RWPE2 (cell line): ENCODE measurements at regions not wholly inside any gene's neighbourhood (a gene's known extent, or its start where the extent isn't known, plus 50 kb on each side); places are given as distances from the start of the nearest gene placed in this dataset.

Experiments used
- ATAC-seq: fragments of 200-7000 bp; cut with Tn5 transposase; 3 replicates; pipeline ENCODE4 v1.9.1; 2021; ENCODE audit warnings: low read depth
- DNase-seq: peaks from one replicate; pipeline ENCODE4 v3.0.0-alpha.2; 2020; ENCODE audit warnings: low spot score
- H3K27ac ChIP-seq: fragments of 450-650 bp; 2 replicates; pipeline ENCODE4 v1.5.1; 2017; ENCODE audit warnings: mild to moderate bottlenecking; ENCODE audit not compliant: poor library complexity, severe bottlenecking
- H3K27me3 ChIP-seq: fragments of 250-450 bp; sonication (Bioruptor Pico); 2 replicates; pipeline ENCODE4 v1.5.1; 2021; ENCODE audit warnings: mild to moderate bottlenecking, moderate library complexity; ENCODE audit not compliant: insufficient read depth, poor library complexity, severe bottlenecking
- H3K36me3 ChIP-seq: fragments of 250-450 bp; sonication (Bioruptor Pico); 2 replicates; pipeline ENCODE4 v1.5.1; 2020; ENCODE audit warnings: low read depth, mild to moderate bottlenecking, moderate library complexity
- H3K4me1 ChIP-seq: fragments of 250-450 bp; sonication (Bioruptor Pico); 2 replicates; pipeline ENCODE4 v1.5.1; 2021; ENCODE audit warnings: mild to moderate bottlenecking, moderate library complexity; ENCODE audit not compliant: insufficient read depth, poor library complexity, severe bottlenecking
- H3K4me3 ChIP-seq: fragments of 250-450 bp; sonication (Bioruptor Pico); 2 replicates; pipeline ENCODE4 v1.5.1; 2021; ENCODE audit warnings: mild to moderate bottlenecking, moderate library complexity; ENCODE audit not compliant: severe bottlenecking
- H3K9me3 ChIP-seq: fragments of 250-450 bp; sonication (Bioruptor Pico); 2 replicates; pipeline ENCODE4 v1.5.1; 2021; ENCODE audit warnings: mild to moderate bottlenecking, moderate library complexity; ENCODE audit not compliant: severe bottlenecking
- TF ChIP-seq, protein P1 (sequence below): fragments of 450-650 bp; IDR thresholded peaks from one replicate; pipeline ENCODE4 v1.5.1; 2017; ENCODE audit warnings: mild to moderate bottlenecking, moderate library complexity; ENCODE audit not compliant: poor library complexity, severe bottlenecking

DNA sequence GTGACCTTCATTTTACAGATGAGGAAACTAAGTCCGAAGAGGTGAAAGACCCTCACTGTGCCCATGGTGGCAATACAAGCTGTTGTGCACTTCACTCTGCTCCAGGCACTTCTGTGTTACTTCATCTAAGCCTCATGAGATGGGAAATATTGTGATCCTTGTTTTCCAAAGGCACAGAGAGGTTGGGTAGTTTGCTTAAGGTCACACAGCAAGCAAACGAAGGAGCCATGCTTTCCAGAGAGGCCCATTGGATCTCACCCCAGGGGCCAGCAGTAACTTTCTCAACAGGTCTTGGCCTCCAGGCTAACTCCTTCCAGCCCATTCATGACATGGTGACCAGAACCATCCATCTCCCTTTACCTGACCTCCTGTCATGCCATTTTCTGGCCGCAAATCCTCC, 332.8 kb downstream of the MN1 start:
- Histone ChIP-seq H3K27ac (no peak overlapping the region), H3K27me3 (no peaks in the 10 kb centered on the region), H3K4me1 (peaks cover 7% of the 10 kb centered on the region), H3K9me3 (no peaks in the 10 kb centered on the region), H3K4me3 (no peak overlapping the region), H3K36me3 (no peaks in the 10 kb centered on the region)
- ATAC-seq (no peak), DNase-seq (no peak)
- TF ChIP-seq, protein P1, sequence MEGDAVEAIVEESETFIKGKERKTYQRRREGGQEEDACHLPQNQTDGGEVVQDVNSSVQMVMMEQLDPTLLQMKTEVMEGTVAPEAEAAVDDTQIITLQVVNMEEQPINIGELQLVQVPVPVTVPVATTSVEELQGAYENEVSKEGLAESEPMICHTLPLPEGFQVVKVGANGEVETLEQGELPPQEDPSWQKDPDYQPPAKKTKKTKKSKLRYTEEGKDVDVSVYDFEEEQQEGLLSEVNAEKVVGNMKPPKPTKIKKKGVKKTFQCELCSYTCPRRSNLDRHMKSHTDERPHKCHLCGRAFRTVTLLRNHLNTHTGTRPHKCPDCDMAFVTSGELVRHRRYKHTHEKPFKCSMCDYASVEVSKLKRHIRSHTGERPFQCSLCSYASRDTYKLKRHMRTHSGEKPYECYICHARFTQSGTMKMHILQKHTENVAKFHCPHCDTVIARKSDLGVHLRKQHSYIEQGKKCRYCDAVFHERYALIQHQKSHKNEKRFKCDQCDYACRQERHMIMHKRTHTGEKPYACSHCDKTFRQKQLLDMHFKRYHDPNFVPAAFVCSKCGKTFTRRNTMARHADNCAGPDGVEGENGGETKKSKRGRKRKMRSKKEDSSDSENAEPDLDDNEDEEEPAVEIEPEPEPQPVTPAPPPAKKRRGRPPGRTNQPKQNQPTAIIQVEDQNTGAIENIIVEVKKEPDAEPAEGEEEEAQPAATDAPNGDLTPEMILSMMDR, result no peak

- H3K4me3 ChIP-seq, result no peak overlapping the region
- TF ChIP-seq, protein P1, result no peak
- no peak for ATAC-seq
- H3K36me3 ChIP-seq, result no peaks in the 10 kb centered on the region
- no peak for DNase-seq
- no peaks in the 10 kb centered on the region for H3K9me3 ChIP-seq
- peaks cover 14% of the 10 kb centered on the region for H3K4me1 ChIP-seq
- no peaks in the 10 kb centered on the region for H3K27me3 ChIP-seq
- H3K27ac ChIP-seq, result no peak overlapping the region
These were observed 331.3 kb downstream of the MN1 start for GRCh38 chr22:27470169-27470772.

- Histone ChIP-seq H3K27ac (peak overlapping the region; percentile 99), H3K27me3 (no peaks in the 10 kb centered on the region), H3K36me3 (peaks cover 8% of the 10 kb centered on the region), H3K9me3 (no peaks in the 10 kb centered on the region), H3K4me1 (peaks cover 38% of the 10 kb centered on the region), H3K4me3 (no peak overlapping the region)
- no peak for DNase-seq
- TF ChIP-seq, protein P1, result no peak
- ATAC-seq, result no peak
These were observed 328.6 kb downstream of the MN1 start for GRCh38 chr22:27472975-27473374.

DNA sequence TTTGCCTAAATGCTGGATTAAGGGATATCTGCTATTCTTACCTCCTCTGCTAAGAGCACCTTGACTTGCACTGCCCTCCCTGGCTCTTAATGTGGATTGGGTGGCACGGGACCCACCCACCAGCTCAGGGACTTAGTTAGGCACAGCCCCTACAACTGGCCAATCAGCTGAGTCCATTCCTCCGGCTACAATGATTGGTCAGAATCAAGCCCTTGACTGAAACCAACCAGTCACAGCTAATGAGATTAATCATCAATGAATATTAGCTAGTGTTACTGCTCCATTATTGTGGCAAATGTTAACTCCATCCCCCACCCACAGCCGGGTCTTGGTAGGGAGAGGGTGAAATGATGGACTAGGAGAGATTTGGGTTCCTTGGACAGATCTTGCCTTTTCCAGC, 328.0 kb downstream of the MN1 start:
- ATAC-seq (peak; percentile 58), DNase-seq (peak; percentile 85)
- Histone ChIP-seq H3K9me3 (no peaks in the 10 kb centered on the region), H3K36me3 (peaks cover 8% of the 10 kb centered on the region), H3K27ac (peak overlapping the region; percentile 99), H3K4me3 (peak overlapping the region; percentile 32), H3K4me1 (peaks cover 38% of the 10 kb centered on the region), H3K27me3 (no peaks in the 10 kb centered on the region)
- TF ChIP-seq, protein P1, result no peak

DNA sequence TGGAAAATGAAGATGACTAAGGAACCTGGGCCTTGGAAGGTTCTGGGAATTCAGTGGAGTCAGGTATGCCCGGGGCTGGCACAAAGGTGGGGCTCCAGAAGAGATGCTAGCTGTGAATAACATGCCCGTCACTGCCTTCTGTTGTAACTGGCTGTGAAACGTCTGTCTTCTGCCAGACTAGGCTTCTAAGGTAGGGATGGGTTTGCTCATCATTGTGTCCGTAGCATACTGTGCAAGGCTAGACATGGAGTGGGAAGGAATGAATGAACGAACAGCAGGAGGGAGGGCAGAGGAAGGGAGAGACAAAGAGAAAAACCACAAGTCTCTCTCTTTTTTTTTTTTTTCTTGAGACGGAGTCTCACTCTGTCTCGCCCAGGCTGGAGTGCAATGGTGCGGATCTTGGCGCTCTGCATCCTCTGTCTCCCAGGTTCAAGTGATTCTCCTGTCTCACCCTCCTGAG, 327.4 kb downstream of the MN1 start:
- DNase-seq, result peak; percentile 77
- Histone ChIP-seq H3K4me1 (peaks cover 38% of the 10 kb centered on the region), H3K9me3 (no peaks in the 10 kb centered on the region), H3K4me3 (peak overlapping the region; percentile 32), H3K27me3 (no peaks in the 10 kb centered on the region), H3K36me3 (peaks cover 8% of the 10 kb centered on the region), H3K27ac (peak overlapping the region; percentile 99)
- peak; percentile 31 for ATAC-seq
- TF ChIP-seq, protein P1, result no peak
